Astrocyte of the spinal cord (primary cell): ENCODE measurements at regions not wholly inside any gene's neighbourhood (a gene's known extent, or its start where the extent isn't known, plus 50 kb on each side); places are given as distances from the start of the nearest gene placed in this dataset.

Source experiments
- DNase-seq: peaks from one replicate; pipeline ENCODE4 v3.0.0; 2011; ENCODE audit warnings: low read depth, low spot score
- H3K4me3 ChIP-seq: 2 replicates; pipeline ENCODE4 v1.5.1; 2011; ENCODE audit warnings: low read depth, mild to moderate bottlenecking, low read length, moderate library complexity
- in situ Hi-C: cut with HindIII; loops from 2 replicates; pipeline ENCODE4 v1.10.0; 2017; ENCODE audit warnings: low sequenced_read_pairs
- TF ChIP-seq, protein P1 (sequence below): IDR thresholded peaks from 2 replicates; pipeline ENCODE4 v1.5.1; 2012; ENCODE audit warnings: low read depth, mild to moderate bottlenecking, low read length, inconsistent platforms

DNA sequence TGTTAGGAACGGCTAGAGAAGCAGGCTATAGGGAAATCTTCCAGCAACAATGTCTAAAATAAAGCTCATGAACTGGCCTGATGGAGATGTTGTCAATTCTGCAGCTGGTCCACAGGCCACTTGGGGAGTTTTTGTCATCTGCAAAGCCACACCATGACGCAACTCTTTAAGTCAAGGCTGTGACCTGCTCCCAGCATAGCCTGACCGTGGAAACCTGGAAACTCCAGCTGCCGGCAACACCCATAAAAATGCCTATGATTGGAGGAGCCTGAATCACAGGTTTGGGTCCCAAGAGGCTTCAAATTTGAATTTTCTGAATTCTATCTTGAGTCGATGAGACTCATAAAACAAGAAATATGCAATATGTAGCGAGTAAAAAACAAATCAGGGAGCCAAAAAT is 969.2 kb upstream of the PRKX start:
- no peak for DNase-seq
- in situ Hi-C loops = no loop called here
- no peak overlapping the region for H3K4me3 ChIP-seq
- TF ChIP-seq, protein P1, sequence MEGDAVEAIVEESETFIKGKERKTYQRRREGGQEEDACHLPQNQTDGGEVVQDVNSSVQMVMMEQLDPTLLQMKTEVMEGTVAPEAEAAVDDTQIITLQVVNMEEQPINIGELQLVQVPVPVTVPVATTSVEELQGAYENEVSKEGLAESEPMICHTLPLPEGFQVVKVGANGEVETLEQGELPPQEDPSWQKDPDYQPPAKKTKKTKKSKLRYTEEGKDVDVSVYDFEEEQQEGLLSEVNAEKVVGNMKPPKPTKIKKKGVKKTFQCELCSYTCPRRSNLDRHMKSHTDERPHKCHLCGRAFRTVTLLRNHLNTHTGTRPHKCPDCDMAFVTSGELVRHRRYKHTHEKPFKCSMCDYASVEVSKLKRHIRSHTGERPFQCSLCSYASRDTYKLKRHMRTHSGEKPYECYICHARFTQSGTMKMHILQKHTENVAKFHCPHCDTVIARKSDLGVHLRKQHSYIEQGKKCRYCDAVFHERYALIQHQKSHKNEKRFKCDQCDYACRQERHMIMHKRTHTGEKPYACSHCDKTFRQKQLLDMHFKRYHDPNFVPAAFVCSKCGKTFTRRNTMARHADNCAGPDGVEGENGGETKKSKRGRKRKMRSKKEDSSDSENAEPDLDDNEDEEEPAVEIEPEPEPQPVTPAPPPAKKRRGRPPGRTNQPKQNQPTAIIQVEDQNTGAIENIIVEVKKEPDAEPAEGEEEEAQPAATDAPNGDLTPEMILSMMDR = no peak

DNA sequence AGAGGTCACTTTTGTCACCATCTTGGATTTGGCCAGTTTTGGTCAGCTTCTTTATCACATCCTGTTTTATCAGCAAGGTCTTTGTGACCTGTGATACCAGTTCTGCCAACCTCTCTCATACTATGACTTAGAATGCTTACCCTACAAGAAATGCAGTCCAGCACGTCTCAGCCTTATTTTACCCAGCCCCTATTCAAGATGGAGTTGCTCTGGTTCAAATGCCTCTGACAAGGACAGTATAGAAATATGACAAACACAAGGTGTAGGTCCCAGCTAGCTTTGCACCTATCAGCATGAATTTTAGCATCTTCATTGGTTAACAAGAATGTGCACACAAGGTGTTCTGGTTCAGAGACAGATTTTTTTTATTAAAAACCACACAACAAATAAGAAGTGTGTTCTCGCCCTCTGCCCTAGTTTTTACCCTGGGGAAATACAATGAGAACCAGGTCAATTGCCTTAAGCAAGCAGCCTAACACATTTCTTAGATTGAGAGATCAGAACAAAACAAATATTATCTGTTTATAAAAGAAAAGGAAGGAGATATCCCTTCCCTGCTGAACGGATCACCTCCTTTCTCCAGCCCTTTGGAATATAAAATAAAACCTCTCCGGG is 962.3 kb upstream of the PRKX start:
- no peak for DNase-seq
- TF ChIP-seq, protein P1 = no peak
- in situ Hi-C loops = no loop called here
- H3K4me3 ChIP-seq = no peak overlapping the region

DNA sequence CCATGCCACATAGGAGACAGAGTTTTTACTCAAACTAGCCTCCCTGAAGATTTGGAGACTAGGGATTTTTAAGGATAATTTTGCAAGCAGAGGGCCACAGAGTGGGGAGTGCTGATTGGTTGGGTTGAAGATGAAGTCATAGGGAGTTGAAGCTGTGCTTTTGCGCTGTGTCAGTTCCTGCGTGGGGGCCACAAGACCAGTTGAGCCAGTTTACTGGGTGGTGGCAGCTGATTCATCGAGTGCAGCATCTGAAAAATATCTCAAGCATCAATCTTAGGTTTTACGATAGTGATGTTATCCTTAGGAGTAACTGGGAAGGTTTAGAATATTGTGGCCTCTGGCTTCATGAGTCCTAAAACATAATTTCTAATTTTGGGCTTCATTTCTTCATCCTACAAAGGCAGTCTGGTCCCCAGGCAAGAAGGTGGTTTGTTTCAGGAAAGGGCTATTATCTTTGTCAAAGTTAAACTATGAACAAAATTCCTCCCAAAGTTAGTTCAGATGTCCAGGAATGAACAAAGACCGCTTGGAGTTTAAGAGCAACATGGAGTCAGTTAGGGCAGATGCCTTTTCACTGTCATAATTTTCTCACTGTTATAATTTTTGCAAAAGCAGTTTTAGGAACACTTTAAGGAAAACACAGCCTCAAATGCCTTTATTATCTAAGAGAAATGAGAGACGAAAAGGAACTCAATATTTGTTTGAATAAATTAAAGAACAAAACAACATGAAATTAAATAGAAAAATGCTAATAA is 960.8 kb upstream of the PRKX start:
- no peak for DNase-seq
- TF ChIP-seq, protein P1 = no peak
- no peak overlapping the region for H3K4me3 ChIP-seq
- in situ Hi-C loops = no loop called here

DNA sequence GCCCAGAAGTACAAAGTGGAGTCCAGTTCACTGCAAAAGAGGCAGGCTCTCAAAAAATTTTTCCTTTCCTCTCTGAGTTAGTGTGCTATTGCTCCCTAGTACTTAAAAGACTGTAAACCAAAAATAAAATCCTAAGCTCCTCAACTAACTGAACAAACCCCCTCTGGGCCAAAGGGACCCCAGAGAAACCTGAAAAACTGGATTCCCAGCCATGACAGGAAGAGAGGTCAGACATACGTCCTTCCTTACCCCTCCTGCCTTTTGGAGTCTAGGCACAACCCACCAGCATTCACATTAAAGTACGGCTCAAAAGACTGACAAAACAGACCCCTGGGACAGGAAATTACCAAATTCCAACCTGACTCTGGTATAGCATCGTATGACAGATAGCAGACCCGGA is 957.9 kb upstream of the PRKX start:
- no peak for DNase-seq
- TF ChIP-seq, protein P1 = no peak
- no peak overlapping the region for H3K4me3 ChIP-seq
- in situ Hi-C loops = no loop called here

DNA sequence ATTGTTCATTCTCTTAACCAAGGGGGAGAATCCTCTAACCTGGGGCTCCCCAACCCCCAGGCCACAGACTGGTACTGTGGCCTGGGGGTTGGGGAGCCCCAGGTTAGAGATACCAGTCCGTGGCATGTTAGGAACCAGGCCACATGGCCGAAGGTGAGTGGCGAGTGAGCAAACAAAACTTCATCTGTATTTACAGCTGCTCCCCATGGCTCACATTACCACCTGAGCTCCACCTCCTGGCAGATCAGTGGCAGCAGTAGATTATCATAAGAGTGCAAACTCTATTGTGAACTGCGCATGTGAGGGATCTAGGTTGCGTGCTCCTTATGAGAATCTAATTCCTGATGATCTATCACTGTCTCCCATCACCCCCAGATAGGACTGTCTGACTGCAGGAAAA is 957.2 kb upstream of the PRKX start:
- TF ChIP-seq, protein P1 = no peak
- in situ Hi-C loops = no loop called here
- H3K4me3 ChIP-seq = no peak overlapping the region
- DNase-seq = no peak

DNA sequence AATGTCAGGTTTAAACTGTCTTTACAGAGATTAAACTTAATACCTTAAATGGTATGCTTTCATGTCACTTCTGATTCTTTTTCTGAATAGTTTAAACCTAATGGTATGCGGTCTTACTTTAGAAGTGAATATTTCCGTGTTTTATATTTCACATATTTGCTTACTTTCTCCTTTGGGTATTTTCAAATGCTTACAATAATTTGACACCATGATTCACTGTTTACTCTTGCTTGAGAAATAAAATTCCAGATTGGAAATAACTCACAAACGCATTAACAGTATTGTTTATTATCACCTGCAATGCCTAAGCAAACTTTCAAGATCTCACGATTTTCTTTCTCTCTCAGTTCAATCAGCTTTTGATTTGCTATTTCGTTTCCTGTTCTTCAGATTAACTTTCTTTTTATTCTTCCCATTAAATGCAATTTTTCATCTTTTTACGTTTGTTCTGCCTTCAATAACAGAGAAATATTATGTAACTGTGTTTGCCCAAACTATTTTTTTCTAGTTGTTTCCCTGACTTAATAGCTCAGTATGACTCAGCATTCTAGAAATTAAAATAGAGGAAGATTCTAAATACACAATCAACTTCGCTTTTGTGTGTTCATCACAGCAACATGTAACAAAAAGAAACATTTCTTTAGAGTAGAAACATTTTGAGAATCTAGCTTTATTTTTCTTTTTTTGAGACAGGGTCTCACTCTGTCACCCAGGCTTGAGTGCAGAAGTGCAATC is 955.5 kb upstream of the PRKX start:
- in situ Hi-C loops = no loop called here
- TF ChIP-seq, protein P1 = no peak
- H3K4me3 ChIP-seq = no peak overlapping the region
- DNase-seq = no peak
